Kidney (tissue), 13 donors: ENCODE measurements at regions not wholly inside any gene's neighbourhood (a gene's known extent, or its start where the extent isn't known, plus 50 kb on each side); places are given as distances from the start of the nearest gene placed in this dataset.

Source experiments
- DNase-seq, 5 donors: peaks; one replicate each; pipeline ENCODE4 v3.0.0-alpha.2; 2013 to 2020
- FAIRE-seq: peaks from 2 replicates; lab custom pipeline; 2012; peaks lifted over from hg19 to GRCh38; lab: Jason Lieb, UNC
- H3K27ac ChIP-seq, 2 donors: one replicate each; pipeline ENCODE4 v1.7.0; 2013; ENCODE audit warnings: low read depth in 2 of 2, low read length in 2 of 2, inconsistent platforms in 1 of 2
- H3K27me3 ChIP-seq: one replicate; pipeline ENCODE4 v1.7.1; 2013; ENCODE audit warnings: low read length, inconsistent platforms; ENCODE audit not compliant: control insufficient read depth, insufficient read depth
- H3K36me3 ChIP-seq, 3 donors: one replicate each; pipeline versions ENCODE4 v1.7.0 to v1.7.1; 2013; ENCODE audit warnings: low read length in 3 of 3, control low read depth in 1 of 3, inconsistent platforms in 1 of 3; ENCODE audit not compliant: insufficient read depth in 3 of 3, control insufficient read depth in 2 of 3
- H3K4me1 ChIP-seq, 3 donors: one replicate each; pipeline versions ENCODE4 v1.7.0 to v1.7.1; 2013; ENCODE audit warnings: low read length in 3 of 3, inconsistent platforms in 1 of 3, low read depth in 1 of 3; ENCODE audit not compliant: control insufficient read depth in 2 of 3, insufficient read depth in 2 of 3
- H3K4me3 ChIP-seq, 3 donors: one replicate each; pipeline versions ENCODE4 v1.7.0 to v1.8.1; 2013; ENCODE audit warnings: low read length in 3 of 3, control low read depth in 1 of 3, inconsistent platforms in 1 of 3
- H3K9ac ChIP-seq, 3 donors: one replicate each; pipeline versions ENCODE4 v1.7.0 to v1.7.1; 2013; ENCODE audit warnings: low read length in 3 of 3, control low read depth in 1 of 3, inconsistent platforms in 1 of 3
- H3K9me3 ChIP-seq, 3 donors: one replicate each; pipeline versions ENCODE4 v1.7.0 to v1.7.1; 2013; ENCODE audit warnings: low read length in 3 of 3, control low read depth in 1 of 3, inconsistent platforms in 1 of 3; ENCODE audit not compliant: control insufficient read depth in 2 of 3, insufficient read depth in 1 of 3
- CTCF ChIP-seq: IDR thresholded peaks from 3 replicates; pipeline ENCODE4 v1.5.1; 2012; ENCODE audit warnings: mild to moderate bottlenecking, moderate library complexity, borderline replicate concordance; ENCODE audit not compliant: insufficient read depth; ENCODE audit errors: extremely low read depth
- intact Hi-C: fragments of 100-400 bp; cut with DNase I; formaldehyde crosslinking; loops from one replicate; pipeline ENCODE4 v1.11.1; 2022
- donor health status: control.
- donor health status: control.
- donor health status: control.
- donor health status: control.
- donor health status: control.
- donor health status: DM: yes; HTN: yes; CAD: no.
- donor health status: Normal renal cell carcinoma (clear cell type).

- H3K9me3 ChIP-seq: no peaks in the 10 kb centered on the region
- FAIRE-seq (no peak), DNase-seq (no peak)
- intact Hi-C loops: no loop called here
- no peaks in the 10 kb centered on the region for H3K4me1 ChIP-seq
- no peak overlapping the region for H3K4me3 ChIP-seq
- TF ChIP-seq CTCF: no peak
- no peaks in the 10 kb centered on the region for H3K27me3 ChIP-seq
- no peak overlapping the region for H3K9ac ChIP-seq
- H3K36me3 ChIP-seq: no peaks in the 10 kb centered on the region
- H3K27ac ChIP-seq: no peak overlapping the region
These were observed 200.3 kb upstream of the FAM83B start for GRCh38 chr6:54646069-54646950.

GRCh38 chr6:54646951-54647664 is 199.5 kb upstream of the FAM83B start:
- FAIRE-seq: no peak
- no peak for TF ChIP-seq CTCF
- H3K4me1 ChIP-seq: no peaks in the 10 kb centered on the region

GRCh38 chr6:54654381-54654780 is 192.2 kb upstream of the FAM83B start:
- no peak overlapping the region for H3K9ac ChIP-seq
- FAIRE-seq: no peak
- no peaks in the 10 kb centered on the region for H3K36me3 ChIP-seq
- H3K27ac ChIP-seq: no peak overlapping the region
- DNase-seq: no peak
- H3K27me3 ChIP-seq: no peaks in the 10 kb centered on the region
- no peaks in the 10 kb centered on the region for H3K9me3 ChIP-seq
- H3K4me3 ChIP-seq: no peak overlapping the region
- no peak for TF ChIP-seq CTCF
- intact Hi-C loops: no loop called here
- H3K4me1 ChIP-seq: no peaks in the 10 kb centered on the region

More at GRCh38 chr6:54646951-54647664, 199.5 kb upstream of the FAM83B start:
- no peak for DNase-seq
- Histone ChIP-seq H3K9me3 (no peaks in the 10 kb centered on the region), H3K9ac (no peak overlapping the region), H3K36me3 (no peaks in the 10 kb centered on the region), H3K27me3 (no peaks in the 10 kb centered on the region), H3K4me3 (no peak overlapping the region), H3K27ac (no peak overlapping the region)
- intact Hi-C loops: no loop called here
